ENCODE measurements at regions not wholly inside any gene's neighbourhood (a gene's known extent, or its start where the extent isn't known, plus 50 kb on each side); places are given as distances from the start of the nearest gene placed in this dataset.
"Not testable (repeated sequence)": the region's sequence is repeated elsewhere in the genome, so short reads cannot be mapped to it uniquely, and the experiment has no call there.

DNA sequence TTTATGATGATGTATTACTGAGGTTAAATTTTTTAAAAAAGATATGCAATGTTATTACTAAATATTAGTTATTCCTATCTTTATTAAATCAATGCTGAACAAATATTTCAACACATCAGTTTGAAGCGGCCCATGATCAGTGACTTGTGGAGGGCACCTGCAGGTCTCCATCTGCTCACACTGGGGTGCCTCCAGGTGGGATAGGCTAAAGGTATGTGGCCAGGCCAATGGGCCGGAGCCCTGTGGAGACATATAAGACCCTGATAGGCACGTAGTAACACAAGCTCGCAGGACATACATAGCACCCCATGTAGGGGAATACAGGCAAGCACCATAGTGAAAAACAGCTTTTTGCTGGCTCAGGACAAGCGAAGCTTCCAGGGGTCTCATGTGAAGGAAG lies 469.8 kb downstream of the ZNF536 start:
- CTCF ChIA-PET = no interaction called here
- DNase-seq = no peak
- H3K27ac Mint-ChIP-seq = no peak overlapping the region

DNA sequence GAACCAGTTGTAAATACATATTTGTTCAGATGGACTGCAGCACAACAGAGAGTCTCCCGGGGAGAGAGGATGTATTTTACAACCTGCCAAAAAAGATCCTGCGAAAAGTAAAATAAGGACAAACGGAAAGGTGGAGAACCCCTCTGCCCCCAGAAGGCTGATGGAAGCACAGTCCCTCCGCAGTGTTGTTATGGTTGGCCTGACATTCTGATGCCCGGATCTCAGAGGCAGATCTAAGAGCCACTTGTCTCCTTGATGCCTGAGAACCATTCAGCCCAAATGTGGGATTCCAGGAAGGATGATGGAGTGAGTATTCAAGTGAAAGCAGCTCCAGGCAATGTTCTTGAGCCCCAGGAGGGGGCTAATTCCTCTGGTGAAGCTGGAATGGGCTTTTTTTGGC lies 458.7 kb downstream of the ZNF536 start:
- Histone ChIP-seq H3K27me3 (ENCODE audit: insufficient read depth, low read length, poor library complexity, severe bottlenecking) (no peaks in the 10 kb centered on the region), H3K27ac (ENCODE audit: low read depth, low read length) (no peak overlapping the region), H3K9me3 (ENCODE audit: low read length) (no peaks in the 10 kb centered on the region), H3K4me1 (ENCODE audit: insufficient read depth, low read length) (no peaks in the 10 kb centered on the region), H3K4me3 (ENCODE audit: low read length) (no peak overlapping the region), H3K36me3 (ENCODE audit: insufficient read depth, low read length) (no peaks in the 10 kb centered on the region)
- no peak for DNase-seq
- Mint-ChIP-seq H3K4me1 (no peaks in the 10 kb centered on the region), H3K36me3 (no peaks in the 10 kb centered on the region), H3K4me3 (no peak overlapping the region), H3K27ac (no peak overlapping the region), H3K27me3 (peaks cover 0 to 8% of the 10 kb centered on the region in 2 donors), H3K9me3 (peaks cover 0 to 10% (median 5%) of the 10 kb centered on the region in 5 donors)
- ChIA-PET POLR2A (no interaction called here), CTCF (no interaction called here)

More for the DNA sequence above, 469.8 kb downstream of the ZNF536 start:
- Histone ChIP-seq H3K4me1 (ENCODE audit: insufficient read depth, low read length) (no peaks in the 10 kb centered on the region), H3K27me3 (ENCODE audit: insufficient read depth, low read length, poor library complexity, severe bottlenecking) (no peaks in the 10 kb centered on the region), H3K36me3 (ENCODE audit: insufficient read depth, low read length) (no peaks in the 10 kb centered on the region), H3K27ac (ENCODE audit: low read depth, low read length) (no peak overlapping the region), H3K9me3 (ENCODE audit: low read length) (no peaks in the 10 kb centered on the region), H3K4me3 (ENCODE audit: low read length) (no peak overlapping the region)
- Mint-ChIP-seq H3K4me1 (no peaks in the 10 kb centered on the region), H3K27me3 (no peaks in the 10 kb centered on the region), H3K9me3 (peaks cover 0 to 2% (median 0%) of the 10 kb centered on the region in 5 donors), H3K36me3 (no peaks in the 10 kb centered on the region), H3K4me3 (no peak overlapping the region)
- POLR2A ChIA-PET = no interaction called here

DNA sequence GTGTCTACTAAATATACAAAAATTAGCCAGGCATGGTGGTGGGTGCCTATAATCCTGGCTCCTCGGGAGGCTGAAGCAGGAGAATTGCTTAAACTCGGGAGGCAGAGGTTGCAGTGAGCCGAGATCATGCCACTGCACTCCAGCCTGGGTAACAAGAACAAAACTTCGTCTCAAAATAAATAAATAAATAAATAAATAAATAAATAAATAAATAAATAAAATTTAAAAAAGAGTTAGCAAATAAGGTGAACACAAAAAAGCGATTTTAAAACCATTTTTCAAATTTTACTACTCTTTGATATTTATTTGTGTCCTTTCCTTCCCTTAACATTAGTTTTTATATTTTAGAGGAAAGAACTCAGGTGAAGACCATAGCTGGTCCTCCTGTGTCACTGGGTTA lies 453.3 kb downstream of the ZNF536 start:
- H3K27ac ChIP-seq (ENCODE audit: low read depth, low read length); H3K36me3 ChIP-seq (ENCODE audit: insufficient read depth, low read length); H3K4me1 Mint-ChIP-seq; H3K9me3 ChIP-seq (ENCODE audit: low read length); H3K27me3 Mint-ChIP-seq; H3K4me3 Mint-ChIP-seq; H3K27ac Mint-ChIP-seq; H3K36me3 Mint-ChIP-seq; CTCF ChIA-PET; POLR2A ChIA-PET; DNase-seq; H3K4me3 ChIP-seq (ENCODE audit: low read length); H3K27me3 ChIP-seq (ENCODE audit: insufficient read depth, low read length, poor library complexity, severe bottlenecking); H3K4me1 ChIP-seq (ENCODE audit: insufficient read depth, low read length): not testable (repeated sequence)
- peaks cover 2 to 10% (median 7%) of the 10 kb centered on the region in 5 donors for H3K9me3 Mint-ChIP-seq

DNA sequence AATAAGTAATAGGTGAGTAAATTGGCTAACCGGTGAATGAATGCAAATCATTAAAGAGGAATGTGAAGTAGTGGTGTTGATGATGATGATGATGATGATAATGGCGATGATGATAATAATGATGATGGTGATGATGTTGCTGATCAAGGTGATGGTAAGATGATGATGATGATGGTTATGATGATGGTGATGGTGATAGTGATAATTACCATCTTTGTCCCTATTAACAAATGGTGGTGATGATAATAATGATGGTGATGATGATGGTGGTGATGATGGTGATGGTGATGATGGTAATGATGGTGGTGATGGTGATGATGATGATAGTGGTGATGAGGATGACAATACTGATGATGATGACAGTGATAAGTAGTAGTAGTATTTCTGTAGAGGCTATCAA lies 452.6 kb downstream of the ZNF536 start:
- H3K4me1 Mint-ChIP-seq = no peaks in the 10 kb centered on the region
- no peaks in the 10 kb centered on the region for H3K9me3 ChIP-seq (ENCODE audit: low read length)
- no peak overlapping the region for H3K4me3 ChIP-seq (ENCODE audit: low read length)
- CTCF ChIA-PET = no interaction called here
- no peaks in the 10 kb centered on the region for H3K4me1 ChIP-seq (ENCODE audit: insufficient read depth, low read length)
- H3K36me3 ChIP-seq (ENCODE audit: insufficient read depth, low read length) = no peaks in the 10 kb centered on the region
- DNase-seq = no peak
- H3K27me3 ChIP-seq (ENCODE audit: insufficient read depth, low read length, poor library complexity, severe bottlenecking) = no peaks in the 10 kb centered on the region
- no peaks in the 10 kb centered on the region for H3K36me3 Mint-ChIP-seq
- H3K9me3 Mint-ChIP-seq = peaks cover 2 to 10% (median 6%) of the 10 kb centered on the region in 5 donors
- H3K27ac Mint-ChIP-seq = no peak overlapping the region
- H3K27me3 Mint-ChIP-seq = peaks cover 2 to 3% of the 10 kb centered on the region in 2 donors
- no peak overlapping the region for H3K4me3 Mint-ChIP-seq
- no peak overlapping the region for H3K27ac ChIP-seq (ENCODE audit: low read depth, low read length)
- POLR2A ChIA-PET = no interaction called here

DNA sequence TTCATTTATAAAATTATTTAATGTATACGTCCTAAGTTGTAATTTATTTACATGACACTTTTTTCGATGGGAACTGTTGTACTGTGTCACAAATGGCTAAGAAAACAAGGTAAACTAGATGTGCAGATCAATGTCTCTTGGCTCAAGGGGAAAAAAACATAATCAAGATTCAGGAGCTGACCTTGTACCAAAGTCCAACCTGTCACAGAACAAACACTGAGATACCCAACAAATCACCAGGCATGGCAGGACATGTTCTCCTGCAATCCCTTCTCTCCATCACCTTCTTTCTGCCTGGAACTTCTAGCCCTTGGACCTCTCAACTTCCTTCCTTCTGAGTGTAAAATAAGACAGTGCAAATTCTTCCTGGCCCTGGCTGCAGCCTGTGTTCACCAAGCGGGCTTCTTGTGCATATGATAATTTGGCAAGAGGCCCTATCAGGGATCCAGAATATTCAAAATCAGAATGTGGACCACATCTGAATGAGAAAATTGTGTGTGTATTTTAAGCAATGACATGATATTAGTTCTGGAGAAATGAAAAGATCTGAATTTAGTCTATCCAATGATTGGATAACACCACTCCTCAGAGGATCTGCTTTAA lies 445.9 kb downstream of the ZNF536 start:
- no peaks in the 10 kb centered on the region for H3K36me3 ChIP-seq (ENCODE audit: insufficient read depth, low read length)
- H3K4me1 ChIP-seq (ENCODE audit: insufficient read depth, low read length) = no peaks in the 10 kb centered on the region
- Mint-ChIP-seq H3K4me1 (no peaks in the 10 kb centered on the region), H3K27ac (no peak overlapping the region), H3K4me3 (no peak overlapping the region), H3K9me3 (peaks cover 0 to 7% (median 0%) of the 10 kb centered on the region in 5 donors), H3K36me3 (no peaks in the 10 kb centered on the region), H3K27me3 (peaks cover 3 to 13% of the 10 kb centered on the region in 2 donors)
- H3K27me3 ChIP-seq (ENCODE audit: insufficient read depth, low read length, poor library complexity, severe bottlenecking) = no peaks in the 10 kb centered on the region
- POLR2A ChIA-PET = no interaction called here
- CTCF ChIA-PET = no interaction called here
- no peak overlapping the region for H3K27ac ChIP-seq (ENCODE audit: low read depth, low read length)
- H3K4me3 ChIP-seq (ENCODE audit: low read length) = no peak overlapping the region
- H3K9me3 ChIP-seq (ENCODE audit: low read length) = no peaks in the 10 kb centered on the region
- DNase-seq = no peak

DNA sequence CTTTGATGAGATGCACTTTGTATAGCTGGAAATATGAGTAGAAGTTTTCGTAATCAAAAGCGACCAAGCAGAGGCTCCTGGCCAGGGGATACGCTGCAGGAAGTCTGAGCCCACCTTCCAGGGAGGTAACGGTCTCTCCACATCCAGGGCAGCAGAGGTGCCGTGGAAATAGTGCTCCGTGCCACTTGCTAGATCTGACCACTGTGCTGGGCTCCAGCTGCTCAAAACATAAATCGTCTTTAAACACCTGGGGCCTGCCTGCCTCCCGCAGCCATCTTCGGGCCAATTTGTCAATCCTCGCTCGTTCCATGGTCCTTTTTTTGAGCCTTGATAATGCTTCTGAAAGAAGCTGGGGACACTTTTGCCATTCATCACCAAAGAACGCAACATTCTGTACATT lies 445.0 kb downstream of the ZNF536 start:
- no peaks in the 10 kb centered on the region for H3K36me3 ChIP-seq (ENCODE audit: insufficient read depth, low read length)
- H3K4me3 ChIP-seq (ENCODE audit: low read length) = no peak overlapping the region
- H3K27me3 ChIP-seq (ENCODE audit: insufficient read depth, low read length, poor library complexity, severe bottlenecking) = no peaks in the 10 kb centered on the region
- H3K4me1 ChIP-seq (ENCODE audit: insufficient read depth, low read length) = no peaks in the 10 kb centered on the region
- H3K9me3 ChIP-seq (ENCODE audit: low read length) = no peaks in the 10 kb centered on the region
- no peaks in the 10 kb centered on the region for H3K36me3 Mint-ChIP-seq
- H3K9me3 Mint-ChIP-seq = peaks cover 0 to 7% (median 0%) of the 10 kb centered on the region in 5 donors
- DNase-seq = no peak
- H3K4me3 Mint-ChIP-seq = no peak overlapping the region
- CTCF ChIA-PET = no interaction called here
- no peak overlapping the region for H3K27ac ChIP-seq (ENCODE audit: low read depth, low read length)
- POLR2A ChIA-PET = no interaction called here
- peaks cover 7 to 13% of the 10 kb centered on the region in 2 donors for H3K27me3 Mint-ChIP-seq
- H3K4me1 Mint-ChIP-seq = no peaks in the 10 kb centered on the region
- H3K27ac Mint-ChIP-seq = no peak overlapping the region

DNA sequence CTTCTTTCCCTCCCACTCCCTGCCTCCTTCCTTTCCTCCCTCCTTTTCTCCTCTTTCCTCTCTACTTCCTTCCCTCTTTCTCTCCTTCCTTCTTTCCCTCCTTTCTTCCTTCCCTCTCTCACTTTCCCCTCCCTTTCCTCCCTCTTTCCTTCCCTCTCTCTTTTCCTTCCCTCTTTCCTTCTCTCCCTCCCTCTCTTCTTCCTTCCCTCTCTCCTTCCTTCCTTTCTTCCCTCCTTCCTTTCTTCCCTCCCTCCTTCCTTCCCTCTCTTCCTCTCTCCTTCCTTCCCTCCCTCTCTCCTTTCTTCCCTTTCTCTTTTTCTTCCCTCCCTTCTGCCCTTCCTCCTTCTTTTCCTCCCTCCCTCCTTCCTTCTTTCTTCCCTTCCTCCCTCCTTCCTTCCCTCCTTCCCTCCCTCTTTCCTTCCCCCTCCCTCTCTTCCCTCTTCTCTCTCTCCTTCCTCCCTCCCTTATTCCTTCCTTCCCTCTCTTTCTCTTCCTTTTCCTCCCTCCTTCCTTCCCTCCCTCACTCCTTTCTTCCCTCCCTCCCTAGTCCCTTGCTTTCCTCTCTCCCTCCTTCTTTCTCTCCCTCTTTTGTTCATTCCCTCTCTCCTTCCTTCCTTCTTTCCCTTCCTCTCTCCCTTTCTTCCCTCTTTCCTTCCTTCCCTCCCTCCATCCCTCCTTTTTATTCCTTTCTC lies 443.9 kb downstream of the ZNF536 start:
- Mint-ChIP-seq H3K36me3 (no peaks in the 10 kb centered on the region), H3K27ac (no peak overlapping the region), H3K9me3 (peaks cover 0 to 7% (median 0%) of the 10 kb centered on the region in 5 donors), H3K27me3 (peaks cover 8 to 14% of the 10 kb centered on the region in 2 donors), H3K4me1 (no peaks in the 10 kb centered on the region), H3K4me3 (no peak overlapping the region)
- H3K4me3 ChIP-seq (ENCODE audit: low read length) = no peak overlapping the region
- no peaks in the 10 kb centered on the region for H3K27me3 ChIP-seq (ENCODE audit: insufficient read depth, low read length, poor library complexity, severe bottlenecking)
- no peaks in the 10 kb centered on the region for H3K9me3 ChIP-seq (ENCODE audit: low read length)
- no peak for DNase-seq
- H3K27ac ChIP-seq (ENCODE audit: low read depth, low read length) = no peak overlapping the region
- no peaks in the 10 kb centered on the region for H3K4me1 ChIP-seq (ENCODE audit: insufficient read depth, low read length)
- ChIA-PET CTCF (no interaction called here), POLR2A (no interaction called here)
- no peaks in the 10 kb centered on the region for H3K36me3 ChIP-seq (ENCODE audit: insufficient read depth, low read length)

DNA sequence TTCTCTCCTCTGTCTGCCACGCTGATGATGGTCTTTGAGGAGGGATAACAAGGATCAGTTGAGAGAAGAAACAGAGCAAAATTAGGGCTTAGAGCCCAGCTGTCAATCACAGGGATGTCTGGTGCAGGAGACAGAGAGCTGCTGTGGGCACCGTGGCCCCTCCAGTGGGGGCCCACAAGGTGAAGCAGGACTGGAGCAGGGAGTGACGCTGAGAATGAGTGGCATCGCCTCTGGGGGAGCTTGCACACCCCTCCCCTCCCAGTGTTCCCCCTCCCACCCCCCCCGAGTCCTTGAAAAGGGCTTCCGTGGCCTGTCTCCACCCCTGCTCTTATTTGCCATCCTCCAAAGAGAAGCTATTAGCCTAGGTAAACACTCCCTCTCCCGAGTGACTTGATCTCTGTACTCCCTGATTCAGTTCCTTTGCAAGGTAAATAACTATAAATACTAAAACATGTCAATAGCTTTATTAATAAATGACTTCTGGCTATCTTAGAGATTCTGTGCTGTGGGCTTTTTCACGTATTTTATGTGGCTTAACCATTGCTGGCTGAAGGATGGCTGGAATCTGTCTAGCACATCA lies 440.0 kb downstream of the ZNF536 start:
- Mint-ChIP-seq H3K27ac (no peak overlapping the region), H3K9me3 (peaks cover 0 to 5% (median 0%) of the 10 kb centered on the region in 5 donors), H3K27me3 (peaks cover 6 to 11% of the 10 kb centered on the region in 2 donors), H3K4me3 (no peak overlapping the region), H3K36me3 (no peaks in the 10 kb centered on the region), H3K4me1 (no peaks in the 10 kb centered on the region)
- no peaks in the 10 kb centered on the region for H3K36me3 ChIP-seq (ENCODE audit: insufficient read depth, low read length)
- no peak overlapping the region for H3K4me3 ChIP-seq (ENCODE audit: low read length)
- DNase-seq = no peak
- CTCF ChIA-PET = no interaction called here
- no peak overlapping the region for H3K27ac ChIP-seq (ENCODE audit: low read depth, low read length)
- no peaks in the 10 kb centered on the region for H3K4me1 ChIP-seq (ENCODE audit: insufficient read depth, low read length)
- POLR2A ChIA-PET = no interaction called here
- H3K9me3 ChIP-seq (ENCODE audit: low read length) = no peaks in the 10 kb centered on the region
- H3K27me3 ChIP-seq (ENCODE audit: insufficient read depth, low read length, poor library complexity, severe bottlenecking) = no peaks in the 10 kb centered on the region

Measured in CD8-positive, alpha-beta memory T cell (primary cell).